Mammary epithelial cell (primary cell): ENCODE measurements at regions not wholly inside any gene's neighbourhood (a gene's known extent, or its start where the extent isn't known, plus 50 kb on each side); places are given as distances from the start of the nearest gene placed in this dataset.

Experiments used
- CTCF ChIP-seq, 2 donors: IDR thresholded peaks in 1 of 2; conservative IDR thresholded peaks in 1 of 2; 2 replicates each; pipeline ENCODE4 v1.5.1; 2011 to 2012; ENCODE audit warnings: inconsistent platforms in 2 of 2, low read length in 2 of 2, mild to moderate bottlenecking in 2 of 2, control low read depth in 1 of 2, low read depth in 1 of 2; ENCODE audit not compliant: insufficient read depth in 1 of 2; ENCODE audit errors: extremely low read depth in 1 of 2
- EZH2 ChIP-seq: IDR thresholded peaks from 2 replicates; pipeline ENCODE4 v1.6.1; 2012; ENCODE audit warnings: low read length, inconsistent platforms, borderline replicate concordance

GRCh38 chr5:54869691-54870090 is 115.7 kb downstream of the ESM1 start:
- TF ChIP-seq CTCF (conservative IDR thresholded peaks at IDR 0.05 in 1 of 2, IDR thresholded peaks at IDR 0.05 in 1 of 2; ENCODE audit: extremely low read depth in 1 of 2, insufficient read depth in 1 of 2, low read depth in 1 of 2, low read length in 2 of 2) (no peak), EZH2 (no peak)
